ENCODE measurements at regions not wholly inside any gene's neighbourhood (a gene's known extent, or its start where the extent isn't known, plus 50 kb on each side); places are given as distances from the start of the nearest gene placed in this dataset.

GRCh38 chr10:59580026-59580863 is 129.4 kb downstream of the SLC16A9 start:
- TF ChIP-seq ELF4 (IDR thresholded peaks at IDR 0.05): no peak
- no peak for TF ChIP-seq BHLHE40 (IDR thresholded peaks at IDR 0.05; ENCODE audit: borderline replicate concordance)
- no peak for TF ChIP-seq SP1 (IDR thresholded peaks at IDR 0.05)
- TF ChIP-seq ARNT (IDR thresholded peaks at IDR 0.05): no peak
- TF ChIP-seq NFRKB (IDR thresholded peaks at IDR 0.05): no peak
- TF ChIP-seq TARDBP (IDR thresholded peaks at IDR 0.05): no peak
- TF ChIP-seq PKNOX1 (IDR thresholded peaks at IDR 0.05): no peak
- TF ChIP-seq HDGF (IDR thresholded peaks at IDR 0.05; ENCODE audit: borderline replicate concordance): no peak
